ENCODE measurements at regions not wholly inside any gene's neighbourhood (a gene's known extent, or its start where the extent isn't known, plus 50 kb on each side); places are given as distances from the start of the nearest gene placed in this dataset.

DNA sequence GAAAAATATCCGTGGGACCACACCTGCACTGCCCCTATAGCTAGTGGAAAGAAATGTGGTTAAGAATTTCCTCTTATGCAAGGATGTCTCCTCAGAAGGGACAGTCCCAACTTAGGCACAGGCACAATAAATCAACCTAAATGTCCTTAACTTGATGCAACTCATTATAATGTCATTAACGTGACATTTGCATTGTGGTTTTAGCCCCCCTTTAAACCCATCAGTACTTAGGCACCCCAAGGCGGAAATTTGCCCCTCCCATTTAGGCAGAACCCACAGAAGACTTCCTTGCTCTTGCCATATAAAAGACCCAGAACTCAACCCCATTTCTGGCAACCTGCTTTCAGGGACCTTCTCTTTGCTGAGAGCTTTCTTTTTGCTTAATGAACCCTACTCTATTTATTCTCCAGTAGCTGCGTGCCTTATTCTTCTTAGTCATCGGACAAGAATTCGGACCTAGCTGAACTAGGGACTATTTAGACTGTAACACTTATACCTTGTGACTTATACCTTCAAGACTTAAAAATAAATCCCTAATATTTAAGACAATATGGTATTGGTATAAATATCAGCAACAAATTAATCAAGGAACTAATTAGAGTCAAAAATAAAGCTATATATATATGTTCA lies 1281.6 kb upstream of the TMEFF2 start:
- Histone ChIP-seq H3K14ac (ENCODE audit: low read length in 2 of 2) (no peak overlapping the region), H3K79me1 (replicated peaks; ENCODE audit: low read length, poor library complexity, severe bottlenecking) (no peaks in the 10 kb centered on the region), H2BK5ac (ENCODE audit: low read depth, low read length, poor library complexity, severe bottlenecking) (no peak overlapping the region), H2BK120ac (ENCODE audit: low read depth, low read length) (no peak overlapping the region), H4K8ac (ENCODE audit: low read length) (no peak overlapping the region), H2AK5ac (ENCODE audit: low read length, severe bottlenecking) (no peak overlapping the region), H3K23ac (ENCODE audit: low read length in 2 of 2) (no peak overlapping the region), H3K36me3 (ENCODE audit: control insufficient read depth in 1 of 2, insufficient read depth in 2 of 2, low read depth in 1 of 2, low read length in 2 of 2) (no peaks in the 10 kb centered on the region), H3K4me2 (ENCODE audit: low read length, poor library complexity, severe bottlenecking) (no peak overlapping the region), H3K9me3 (ENCODE audit: control insufficient read depth, low read length) (peaks cover 11% of the 10 kb centered on the region), H3K18ac (ENCODE audit: low read depth in 1 of 2, low read length in 2 of 2) (no peak overlapping the region), H3K4me1 (ENCODE audit: control insufficient read depth, insufficient read depth, low read depth, low read length) (no peaks in the 10 kb centered on the region), H2AFZ (ENCODE audit: low read depth, low read length) (no peak overlapping the region), H3K4ac (ENCODE audit: low read depth in 1 of 2, low read length in 2 of 2) (no peak overlapping the region), H4K91ac (ENCODE audit: low read length) (no peak overlapping the region), H3K9ac (ENCODE audit: low read length) (no peak overlapping the region), H3K27ac (ENCODE audit: low read length, poor library complexity, severe bottlenecking) (no peak overlapping the region), H2BK15ac (ENCODE audit: low read depth, poor library complexity, severe bottlenecking) (no peak overlapping the region), H2BK12ac (ENCODE audit: low read length in 2 of 2) (no peak overlapping the region), H3K27me3 (ENCODE audit: control insufficient read depth in 1 of 2, insufficient read depth in 1 of 2, low read length in 2 of 2) (no peaks in the 10 kb centered on the region), H3K4me3 (ENCODE audit: insufficient read depth in 1 of 2, low read depth in 1 of 2, low read length in 2 of 2) (no peak overlapping the region)
- no peak for DNase-seq
- whole genome bisulfite sequencing: 67% methylated on average over 4 of the region's 6 CpGs

DNA sequence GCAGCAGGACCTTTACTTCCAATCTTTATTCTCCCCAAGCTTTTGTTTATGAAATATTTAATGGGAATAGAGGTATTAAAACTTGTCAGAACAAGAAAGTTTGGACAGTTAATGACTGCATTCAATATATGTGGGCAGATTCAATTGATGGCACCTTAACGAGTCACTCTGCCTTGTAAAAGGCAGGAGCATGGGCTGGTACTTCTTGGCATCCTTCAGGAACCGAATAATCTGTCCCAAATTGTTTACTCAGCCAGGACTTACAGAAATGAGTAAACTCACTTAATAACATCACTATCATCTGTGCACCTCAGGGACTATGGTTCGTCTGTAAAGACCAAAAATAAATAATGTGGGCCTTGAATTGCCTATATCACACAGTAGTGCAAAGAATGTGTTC lies 1280.3 kb upstream of the TMEFF2 start:
- no peak overlapping the region for H4K91ac ChIP-seq (ENCODE audit: low read length)
- no peak overlapping the region for H3K27ac ChIP-seq (ENCODE audit: low read length, poor library complexity, severe bottlenecking)
- H3K27me3 ChIP-seq (ENCODE audit: control insufficient read depth in 1 of 2, insufficient read depth in 1 of 2, low read length in 2 of 2): no peaks in the 10 kb centered on the region
- no peak overlapping the region for H3K9ac ChIP-seq (ENCODE audit: low read length)
- H3K4ac ChIP-seq (ENCODE audit: low read depth in 1 of 2, low read length in 2 of 2): no peak overlapping the region
- H3K9me3 ChIP-seq (ENCODE audit: control insufficient read depth, low read length): peaks cover 11% of the 10 kb centered on the region
- H2BK120ac ChIP-seq (ENCODE audit: low read depth, low read length): no peak overlapping the region
- no peak overlapping the region for H2AFZ ChIP-seq (ENCODE audit: low read depth, low read length)
- no peak overlapping the region for H3K4me3 ChIP-seq (ENCODE audit: insufficient read depth in 1 of 2, low read depth in 1 of 2, low read length in 2 of 2)
- no peak for DNase-seq
- H3K36me3 ChIP-seq (ENCODE audit: control insufficient read depth in 1 of 2, insufficient read depth in 2 of 2, low read depth in 1 of 2, low read length in 2 of 2): no peaks in the 10 kb centered on the region
- no peak overlapping the region for H3K23ac ChIP-seq (ENCODE audit: low read length in 2 of 2)
- H3K14ac ChIP-seq (ENCODE audit: low read length in 2 of 2): no peak overlapping the region
- H4K8ac ChIP-seq (ENCODE audit: low read length): no peak overlapping the region
- H3K18ac ChIP-seq (ENCODE audit: low read depth in 1 of 2, low read length in 2 of 2): no peak overlapping the region
- no peak overlapping the region for H2BK12ac ChIP-seq (ENCODE audit: low read length in 2 of 2)
- no peaks in the 10 kb centered on the region for H3K79me1 ChIP-seq (replicated peaks; ENCODE audit: low read length, poor library complexity, severe bottlenecking)
- H2AK5ac ChIP-seq (ENCODE audit: low read length, severe bottlenecking): no peak overlapping the region
- H2BK5ac ChIP-seq (ENCODE audit: low read depth, low read length, poor library complexity, severe bottlenecking): no peak overlapping the region
- H3K4me2 ChIP-seq (ENCODE audit: low read length, poor library complexity, severe bottlenecking): no peak overlapping the region
- 63% methylated on average over 3 of the region's 3 CpGs for WGBS
- H3K4me1 ChIP-seq (ENCODE audit: control insufficient read depth, insufficient read depth, low read depth, low read length): no peaks in the 10 kb centered on the region
- no peak overlapping the region for H2BK15ac ChIP-seq (ENCODE audit: low read depth, poor library complexity, severe bottlenecking)

DNA sequence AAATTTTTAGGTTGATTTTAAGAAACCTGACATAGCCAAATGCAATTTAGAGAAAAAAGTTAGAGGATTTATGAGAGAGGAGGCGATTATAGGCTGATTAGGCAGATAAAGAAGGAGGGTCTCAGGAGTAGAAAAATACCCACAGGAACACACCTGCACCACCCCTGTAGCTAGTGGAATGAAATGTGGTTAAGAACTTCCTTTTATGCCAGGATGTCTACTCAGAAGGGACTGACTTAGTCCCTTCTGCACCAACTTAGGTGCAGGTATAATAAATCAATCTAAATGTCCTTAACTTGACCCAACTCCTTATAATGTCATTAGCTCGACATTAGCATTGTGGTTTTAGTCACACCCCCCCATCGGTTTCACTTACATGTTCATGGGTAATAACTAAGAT lies 1274.5 kb upstream of the TMEFF2 start:
- H3K27me3 ChIP-seq (ENCODE audit: control insufficient read depth in 1 of 2, insufficient read depth in 1 of 2, low read length in 2 of 2): no peaks in the 10 kb centered on the region
- no peak overlapping the region for H3K18ac ChIP-seq (ENCODE audit: low read depth in 1 of 2, low read length in 2 of 2)
- H2BK5ac ChIP-seq (ENCODE audit: low read depth, low read length, poor library complexity, severe bottlenecking): no peak overlapping the region
- no peaks in the 10 kb centered on the region for H3K4me1 ChIP-seq (ENCODE audit: control insufficient read depth, insufficient read depth, low read depth, low read length)
- peaks cover 14% of the 10 kb centered on the region for H3K9me3 ChIP-seq (ENCODE audit: control insufficient read depth, low read length)
- no peak overlapping the region for H4K8ac ChIP-seq (ENCODE audit: low read length)
- H3K79me1 ChIP-seq (replicated peaks; ENCODE audit: low read length, poor library complexity, severe bottlenecking): no peaks in the 10 kb centered on the region
- no peak overlapping the region for H3K23ac ChIP-seq (ENCODE audit: low read length in 2 of 2)
- no peak for DNase-seq
- no peak overlapping the region for H2BK12ac ChIP-seq (ENCODE audit: low read length in 2 of 2)
- H2AFZ ChIP-seq (ENCODE audit: low read depth, low read length): no peak overlapping the region
- no peak overlapping the region for H3K4me3 ChIP-seq (ENCODE audit: insufficient read depth in 1 of 2, low read depth in 1 of 2, low read length in 2 of 2)
- H3K36me3 ChIP-seq (ENCODE audit: control insufficient read depth in 1 of 2, insufficient read depth in 2 of 2, low read depth in 1 of 2, low read length in 2 of 2): no peaks in the 10 kb centered on the region
- no peak overlapping the region for H3K4ac ChIP-seq (ENCODE audit: low read depth in 1 of 2, low read length in 2 of 2)
- H3K27ac ChIP-seq (ENCODE audit: low read length, poor library complexity, severe bottlenecking): no peak overlapping the region
- 85% methylated on average over 3 of the region's 3 CpGs for WGBS
- no peak overlapping the region for H4K91ac ChIP-seq (ENCODE audit: low read length)
- no peak overlapping the region for H3K14ac ChIP-seq (ENCODE audit: low read length in 2 of 2)
- H2BK120ac ChIP-seq (ENCODE audit: low read depth, low read length): no peak overlapping the region
- no peak overlapping the region for H3K4me2 ChIP-seq (ENCODE audit: low read length, poor library complexity, severe bottlenecking)
- H2AK5ac ChIP-seq (ENCODE audit: low read length, severe bottlenecking): no peak overlapping the region
- H2BK15ac ChIP-seq (ENCODE audit: low read depth, poor library complexity, severe bottlenecking): no peak overlapping the region
- no peak overlapping the region for H3K9ac ChIP-seq (ENCODE audit: low read length)

DNA sequence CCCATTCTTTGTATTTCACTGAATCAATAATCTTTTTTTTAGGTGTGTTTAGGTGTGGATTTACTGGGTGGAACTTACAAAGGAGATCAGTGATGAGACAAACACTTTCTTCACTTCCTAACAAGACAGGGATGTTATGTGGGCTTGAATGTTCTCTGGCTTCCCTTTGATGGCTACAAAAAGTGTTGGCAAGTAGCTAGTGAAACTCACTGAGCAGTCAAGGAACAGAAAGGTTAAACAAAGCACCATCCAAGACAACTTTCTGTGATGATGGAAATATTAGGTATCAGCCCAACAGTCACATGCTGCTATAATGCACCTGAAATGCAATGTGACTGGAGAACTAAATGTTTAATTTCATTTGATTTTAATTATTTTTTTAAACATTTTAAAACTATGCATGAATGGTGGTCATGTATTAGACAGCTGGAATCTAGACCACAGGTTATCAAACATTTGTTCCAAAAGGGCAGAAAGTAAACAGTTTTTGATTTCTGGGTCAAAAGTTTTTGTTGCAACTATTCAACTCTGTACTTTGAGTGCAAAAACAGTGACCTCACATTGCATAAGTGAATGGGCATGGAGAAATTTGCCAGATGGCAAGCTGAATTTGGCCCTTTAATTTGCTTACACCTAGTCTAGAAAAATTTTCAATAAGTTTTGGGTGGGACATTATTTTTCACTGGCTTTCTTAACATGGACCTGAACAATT lies 1272.7 kb upstream of the TMEFF2 start:
- Histone ChIP-seq H3K4me3 (ENCODE audit: insufficient read depth in 1 of 2, low read depth in 1 of 2, low read length in 2 of 2) (no peak overlapping the region), H3K9ac (ENCODE audit: low read length) (no peak overlapping the region), H2BK12ac (ENCODE audit: low read length in 2 of 2) (no peak overlapping the region), H3K79me1 (replicated peaks; ENCODE audit: low read length, poor library complexity, severe bottlenecking) (no peaks in the 10 kb centered on the region), H3K4ac (ENCODE audit: low read depth in 1 of 2, low read length in 2 of 2) (no peak overlapping the region), H3K27me3 (ENCODE audit: control insufficient read depth in 1 of 2, insufficient read depth in 1 of 2, low read length in 2 of 2) (no peaks in the 10 kb centered on the region), H4K91ac (ENCODE audit: low read length) (no peak overlapping the region), H3K27ac (ENCODE audit: low read length, poor library complexity, severe bottlenecking) (no peak overlapping the region), H4K8ac (ENCODE audit: low read length) (no peak overlapping the region), H2BK120ac (ENCODE audit: low read depth, low read length) (no peak overlapping the region), H2AFZ (ENCODE audit: low read depth, low read length) (no peak overlapping the region), H3K14ac (ENCODE audit: low read length in 2 of 2) (no peak overlapping the region), H3K36me3 (ENCODE audit: control insufficient read depth in 1 of 2, insufficient read depth in 2 of 2, low read depth in 1 of 2, low read length in 2 of 2) (no peaks in the 10 kb centered on the region), H2AK5ac (ENCODE audit: low read length, severe bottlenecking) (no peak overlapping the region), H3K23ac (ENCODE audit: low read length in 2 of 2) (no peak overlapping the region), H3K9me3 (ENCODE audit: control insufficient read depth, low read length) (peaks cover 10% of the 10 kb centered on the region), H3K4me2 (ENCODE audit: low read length, poor library complexity, severe bottlenecking) (no peak overlapping the region), H2BK15ac (ENCODE audit: low read depth, poor library complexity, severe bottlenecking) (no peak overlapping the region), H3K4me1 (ENCODE audit: control insufficient read depth, insufficient read depth, low read depth, low read length) (no peaks in the 10 kb centered on the region), H2BK5ac (ENCODE audit: low read depth, low read length, poor library complexity, severe bottlenecking) (no peak overlapping the region), H3K18ac (ENCODE audit: low read depth in 1 of 2, low read length in 2 of 2) (no peak overlapping the region)
- DNase-seq: no peak
